Neural crest cell (in vitro differentiated cells): ENCODE measurements at regions not wholly inside any gene's neighbourhood (a gene's known extent, or its start where the extent isn't known, plus 50 kb on each side); places are given as distances from the start of the nearest gene placed in this dataset.

Experiments used
- DNase-seq: peaks from one replicate; pipeline ENCODE4 v3.0.0; 2021; ENCODE audit warnings: low read depth, mixed read lengths, low spot score
- H3K27ac Mint-ChIP-seq: one replicate; pipeline ENCODE4 v1.8.0; 2021; ENCODE audit warnings: mild to moderate bottlenecking, mixed read lengths; ENCODE audit not compliant: unreplicated experiment
- H3K27me3 Mint-ChIP-seq: 2 replicates; pipeline ENCODE4 v1.8.0; 2021; ENCODE audit warnings: low read depth, mild to moderate bottlenecking, mixed read lengths
- H3K36me3 Mint-ChIP-seq: 2 replicates; pipeline ENCODE4 v1.8.0; 2021; ENCODE audit warnings: low read depth, mild to moderate bottlenecking, mixed read lengths
- H3K4me1 Mint-ChIP-seq: 2 replicates; pipeline ENCODE4 v1.8.0; 2021; ENCODE audit warnings: mixed read lengths
- H3K4me3 Mint-ChIP-seq: one replicate; pipeline ENCODE4 v1.8.0; 2021; ENCODE audit warnings: mild to moderate bottlenecking, mixed read lengths
- H3K9me3 Mint-ChIP-seq: 2 replicates; pipeline ENCODE4 v1.8.0; 2021; ENCODE audit warnings: mixed read lengths
- TF ChIP-seq, protein P1 (sequence below): fragments of 200-600 bp; sonication (generic); conservative IDR thresholded peaks from 2 replicates; pipeline ENCODE4 v1.5.0; 2021; ENCODE audit warnings: antibody characterized with exemption, mild to moderate bottlenecking

DNA sequence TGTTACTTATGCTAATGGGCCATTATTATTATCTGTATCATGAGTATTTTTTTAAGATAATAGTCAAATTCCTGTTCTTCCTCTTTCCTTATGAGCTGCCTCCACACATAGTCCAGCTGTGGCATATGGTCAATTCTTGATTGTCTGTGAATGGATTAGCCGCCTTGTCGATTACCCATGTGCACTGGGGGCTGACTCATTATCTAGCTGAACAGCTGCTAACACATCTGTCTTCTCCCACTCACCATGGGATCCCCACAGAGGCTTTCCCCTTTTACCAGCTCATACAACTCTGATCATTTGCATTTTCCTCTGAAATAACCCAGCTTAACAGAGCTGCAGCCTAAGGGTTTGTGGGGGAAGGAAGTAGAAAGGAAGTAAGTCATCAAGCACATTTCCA lies 915.0 kb downstream of the CDH11 start:
- Mint-ChIP-seq H3K36me3 (no peaks in the 10 kb centered on the region), H3K9me3 (no peaks in the 10 kb centered on the region), H3K4me1 (peaks cover 10% of the 10 kb centered on the region), H3K27ac (no peak overlapping the region), H3K27me3 (no peaks in the 10 kb centered on the region), H3K4me3 (no peak overlapping the region)
- no peak for DNase-seq
- TF ChIP-seq, protein P1, sequence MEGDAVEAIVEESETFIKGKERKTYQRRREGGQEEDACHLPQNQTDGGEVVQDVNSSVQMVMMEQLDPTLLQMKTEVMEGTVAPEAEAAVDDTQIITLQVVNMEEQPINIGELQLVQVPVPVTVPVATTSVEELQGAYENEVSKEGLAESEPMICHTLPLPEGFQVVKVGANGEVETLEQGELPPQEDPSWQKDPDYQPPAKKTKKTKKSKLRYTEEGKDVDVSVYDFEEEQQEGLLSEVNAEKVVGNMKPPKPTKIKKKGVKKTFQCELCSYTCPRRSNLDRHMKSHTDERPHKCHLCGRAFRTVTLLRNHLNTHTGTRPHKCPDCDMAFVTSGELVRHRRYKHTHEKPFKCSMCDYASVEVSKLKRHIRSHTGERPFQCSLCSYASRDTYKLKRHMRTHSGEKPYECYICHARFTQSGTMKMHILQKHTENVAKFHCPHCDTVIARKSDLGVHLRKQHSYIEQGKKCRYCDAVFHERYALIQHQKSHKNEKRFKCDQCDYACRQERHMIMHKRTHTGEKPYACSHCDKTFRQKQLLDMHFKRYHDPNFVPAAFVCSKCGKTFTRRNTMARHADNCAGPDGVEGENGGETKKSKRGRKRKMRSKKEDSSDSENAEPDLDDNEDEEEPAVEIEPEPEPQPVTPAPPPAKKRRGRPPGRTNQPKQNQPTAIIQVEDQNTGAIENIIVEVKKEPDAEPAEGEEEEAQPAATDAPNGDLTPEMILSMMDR = no peak

DNA sequence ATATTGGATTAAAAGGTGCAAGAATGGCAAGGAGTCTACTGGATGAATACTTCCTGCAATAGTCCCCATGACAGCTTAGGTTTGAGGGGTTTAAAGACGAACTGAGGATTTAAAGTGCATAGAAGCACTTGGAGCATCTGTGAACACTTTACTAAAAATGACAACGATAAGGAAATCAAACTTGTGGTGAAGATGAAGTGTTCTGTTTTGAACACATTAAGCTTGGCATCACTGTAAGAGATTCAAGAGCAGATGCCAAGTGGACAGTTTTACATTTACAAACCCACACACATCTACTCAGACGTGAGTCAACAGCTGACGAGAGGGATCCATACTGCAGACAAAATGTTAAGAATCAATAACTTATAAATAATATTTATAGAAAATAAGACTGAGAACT lies 918.7 kb downstream of the CDH11 start:
- Mint-ChIP-seq H3K4me1 (no peaks in the 10 kb centered on the region), H3K36me3 (no peaks in the 10 kb centered on the region), H3K4me3 (no peak overlapping the region), H3K27me3 (no peaks in the 10 kb centered on the region), H3K9me3 (no peaks in the 10 kb centered on the region), H3K27ac (no peak overlapping the region)
- no peak for DNase-seq
- TF ChIP-seq, protein P1 = no peak

DNA sequence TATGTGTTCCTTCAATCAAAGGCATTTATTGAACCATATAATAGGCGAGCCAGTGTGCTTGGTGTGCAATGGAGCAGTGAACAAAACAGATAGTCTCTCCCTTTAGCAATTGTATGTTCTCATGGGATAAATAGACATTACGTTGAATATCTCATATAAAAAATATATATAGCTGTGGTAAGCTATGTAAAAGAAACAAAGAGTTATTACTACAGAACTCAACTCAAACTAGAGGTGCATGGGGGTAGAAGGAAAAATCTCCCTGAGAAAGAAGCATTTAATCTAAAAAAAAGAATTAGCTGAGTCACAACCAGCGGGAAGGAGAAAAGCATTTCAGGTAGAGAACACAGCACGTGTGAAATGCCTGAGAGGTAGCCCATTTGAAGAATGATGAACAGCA lies 919.3 kb downstream of the CDH11 start:
- H3K36me3 Mint-ChIP-seq = no peaks in the 10 kb centered on the region
- no peaks in the 10 kb centered on the region for H3K4me1 Mint-ChIP-seq
- no peaks in the 10 kb centered on the region for H3K9me3 Mint-ChIP-seq
- no peak overlapping the region for H3K27ac Mint-ChIP-seq
- TF ChIP-seq, protein P1 = no peak
- no peak for DNase-seq
- H3K4me3 Mint-ChIP-seq = no peak overlapping the region
- H3K27me3 Mint-ChIP-seq = no peaks in the 10 kb centered on the region

DNA sequence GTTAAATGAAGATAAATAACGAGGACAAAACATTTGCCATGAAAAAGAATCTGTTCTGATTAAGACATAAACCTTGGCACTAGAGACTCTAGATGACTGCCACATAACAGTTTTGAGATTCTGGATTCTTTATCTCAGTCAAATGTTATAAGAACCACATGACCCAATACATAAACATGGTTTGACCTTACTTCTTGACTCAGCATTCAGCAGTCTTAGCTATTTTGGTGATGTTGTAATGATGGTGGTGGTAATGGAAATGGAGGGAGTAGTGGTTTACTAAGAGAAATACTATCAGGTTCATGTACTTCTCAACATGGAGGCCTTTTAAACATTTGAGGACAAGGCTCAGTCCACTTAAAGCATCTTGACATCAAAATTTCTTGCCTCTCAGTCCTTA lies 925.4 kb downstream of the CDH11 start:
- Mint-ChIP-seq H3K27me3 (no peaks in the 10 kb centered on the region), H3K9me3 (no peaks in the 10 kb centered on the region), H3K36me3 (no peaks in the 10 kb centered on the region), H3K4me3 (no peak overlapping the region), H3K27ac (no peak overlapping the region), H3K4me1 (no peaks in the 10 kb centered on the region)
- DNase-seq = no peak
- TF ChIP-seq, protein P1 = no peak

DNA sequence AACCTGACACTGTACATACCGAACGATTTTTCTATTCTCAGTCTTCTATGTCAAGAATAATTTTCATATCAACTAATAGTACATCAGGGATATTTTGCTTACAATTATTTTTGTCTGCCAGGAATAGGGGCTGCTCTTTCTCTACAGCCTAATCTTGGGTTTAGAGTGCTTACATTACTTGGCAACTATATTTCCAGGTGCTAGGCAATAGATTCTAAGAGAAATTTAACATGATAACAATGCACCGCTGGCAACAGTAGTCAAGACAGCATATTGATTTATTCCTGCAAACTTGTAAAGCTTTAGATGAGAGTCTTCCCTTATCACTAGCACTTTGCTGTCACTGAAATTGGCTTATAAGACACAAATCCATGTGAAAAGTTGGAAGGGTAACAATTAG lies 935.9 kb downstream of the CDH11 start:
- Mint-ChIP-seq H3K36me3 (no peaks in the 10 kb centered on the region), H3K4me1 (no peaks in the 10 kb centered on the region), H3K27ac (no peak overlapping the region), H3K9me3 (no peaks in the 10 kb centered on the region), H3K4me3 (no peak overlapping the region), H3K27me3 (no peaks in the 10 kb centered on the region)
- TF ChIP-seq, protein P1 = no peak
- DNase-seq = no peak

DNA sequence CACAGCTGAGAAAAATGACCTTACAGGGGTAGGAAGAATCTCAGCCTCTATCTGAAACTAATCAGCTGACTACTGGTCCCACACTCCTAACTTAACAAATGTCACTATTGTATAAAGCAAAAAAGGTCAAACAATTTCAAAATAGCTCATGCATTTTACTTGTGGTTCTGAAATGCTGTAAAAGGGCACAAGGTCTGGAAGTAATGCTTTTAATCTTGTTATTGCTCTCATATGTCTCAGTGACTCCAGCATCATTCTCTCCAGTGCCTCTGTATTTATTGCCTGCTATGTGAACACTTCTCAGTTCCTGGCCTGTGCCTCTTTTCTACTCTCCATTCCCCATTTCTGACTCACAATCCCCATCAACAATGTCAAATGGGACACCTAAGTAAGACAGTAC lies 937.7 kb downstream of the CDH11 start:
- H3K4me1 Mint-ChIP-seq = no peaks in the 10 kb centered on the region
- TF ChIP-seq, protein P1 = no peak
- H3K27ac Mint-ChIP-seq = no peak overlapping the region
- no peak for DNase-seq
- no peaks in the 10 kb centered on the region for H3K27me3 Mint-ChIP-seq
- H3K4me3 Mint-ChIP-seq = no peak overlapping the region
- peaks cover 5% of the 10 kb centered on the region for H3K36me3 Mint-ChIP-seq
- peaks cover 9% of the 10 kb centered on the region for H3K9me3 Mint-ChIP-seq
